SK-N-SH (cell line): ENCODE measurements at regions not wholly inside any gene's neighbourhood (a gene's known extent, or its start where the extent isn't known, plus 50 kb on each side); places are given as distances from the start of the nearest gene placed in this dataset.

Experiments
- CTCF ChIA-PET: fragments of 300-600, 350-600 bp; formaldehyde crosslinking; extraction: SDS; loops from one replicate; lab custom pipeline; 2021; lab: Yijun Ruan, JAX
- POLR2A ChIA-PET: fragments of 350-600 bp; sonication (Branson Sonifier 250); formaldehyde crosslinking; extraction: SDS; loops from one replicate; lab custom pipeline; 2020; ENCODE audit warnings: antibody characterized with exemption, inconsistent platforms; lab: Yijun Ruan, JAX
- DNase-seq: peaks from one replicate; pipeline ENCODE4 v3.0.0; 2012
- H2AFZ ChIP-seq: fragments of 200-600 bp; sonication (generic); 2 replicates; pipeline ENCODE4 v1.8.1; 2016; ENCODE audit warnings: antibody characterized with exemption, mild to moderate bottlenecking, low read depth
- H3F3A ChIP-seq: fragments of 200-600 bp; sonication (generic); replicated peaks from 2 replicates; pipeline ENCODE3; 2016; ENCODE audit warnings: antibody characterized with exemption, mild to moderate bottlenecking; ENCODE audit not compliant: insufficient read depth
- H3K27ac ChIP-seq, 2 experiments: fragments of 200-500 bp in 1 of 2; fragments of 200-600 bp in 1 of 2; sonication (Bioruptor generic) in 1 of 2; sonication (generic), shearing (Covaris generic) in 1 of 2; 2 replicates each; pipeline versions ENCODE4 v1.5.1 to v1.6.1; 2014 to 2016; ENCODE audit warnings: low read depth in 2 of 2, inconsistent platforms in 1 of 2, low read length in 1 of 2, mild to moderate bottlenecking in 1 of 2, mixed read lengths in 1 of 2
- H3K27me3 ChIP-seq: fragments of 200-600 bp; sonication (generic), shearing (Covaris generic); 2 replicates; pipeline ENCODE4 v1.6.1; 2016; ENCODE audit warnings: mixed run types; ENCODE audit not compliant: insufficient read depth
- H3K36me3 ChIP-seq, 2 experiments: fragments of 200-500 bp in 1 of 2; fragments of 200-600 bp in 1 of 2; sonication (Bioruptor generic) in 1 of 2; sonication (generic) in 1 of 2; replicated peaks in 1 of 2; 2 replicates each; pipeline versions ENCODE3 to v1.5.1; 2014 to 2016; ENCODE audit warnings: low read length in 1 of 2, mild to moderate bottlenecking in 1 of 2; ENCODE audit not compliant: insufficient read depth in 2 of 2, control insufficient read depth in 1 of 2
- H3K4me1 ChIP-seq, 2 experiments: fragments of 200-500 bp in 1 of 2; fragments of 200-600 bp in 1 of 2; sonication (Bioruptor generic) in 1 of 2; sonication (generic), shearing (Covaris generic) in 1 of 2; 2 replicates each; pipeline versions ENCODE4 v1.5.1 to v1.6.1; 2014 to 2016; ENCODE audit warnings: low read depth in 1 of 2, low read length in 1 of 2, mixed run types in 1 of 2; ENCODE audit not compliant: insufficient read depth in 2 of 2, control insufficient read depth in 1 of 2
- H3K4me2 ChIP-seq: fragments of 200-600 bp; sonication (generic), shearing (Covaris generic); 2 replicates; pipeline ENCODE4 v1.6.1; 2017; ENCODE audit warnings: mixed run types
- H3K4me3 ChIP-seq, 2 experiments: fragments of 200-500 bp in 1 of 2; fragments of 200-600 bp in 1 of 2; sonication (Bioruptor generic) in 1 of 2; sonication (generic), shearing (Covaris generic) in 1 of 2; 2 replicates each; pipeline versions ENCODE4 v1.5.1 to v1.8.1; 2014 to 2016; ENCODE audit warnings: low read depth in 2 of 2, inconsistent platforms in 1 of 2, low read length in 1 of 2, mild to moderate bottlenecking in 1 of 2, mixed read lengths in 1 of 2, moderate library complexity in 1 of 2
- H3K79me2 ChIP-seq: fragments of 200-600 bp; sonication (generic); 2 replicates; pipeline ENCODE4 v1.8.1; 2017; ENCODE audit warnings: mild to moderate bottlenecking; ENCODE audit not compliant: insufficient read depth
- H3K9ac ChIP-seq: fragments of 200-600 bp; sonication (generic); 2 replicates; pipeline ENCODE4 v1.6.1; 2017; ENCODE audit warnings: mixed run types
- H3K9me2 ChIP-seq: fragments of 200-600 bp; sonication (generic); 2 replicates; pipeline ENCODE4 v1.6.1; 2017; ENCODE audit warnings: mixed run types
- H3K9me3 ChIP-seq: fragments of 200-600 bp; sonication (generic); 2 replicates; pipeline ENCODE4 v1.6.1; 2017; ENCODE audit warnings: mixed run types, mild to moderate bottlenecking, moderate library complexity
- H4K20me1 ChIP-seq: fragments of 200-600 bp; sonication (generic); 2 replicates; pipeline ENCODE4 v1.6.1; 2017; ENCODE audit warnings: mild to moderate bottlenecking, mixed run types; ENCODE audit not compliant: insufficient read depth
- ELF1 ChIP-seq: IDR thresholded peaks from 2 replicates; pipeline ENCODE4 v1.4.0; 2012
- EZH2phosphoT487 ChIP-seq: fragments of 200-600 bp; sonication (generic); IDR thresholded peaks from 2 replicates; pipeline ENCODE4 v1.6.1; 2017; ENCODE audit warnings: low read depth, mixed run types, mild to moderate bottlenecking, antibody characterized with exemption, moderate library complexity, borderline replicate concordance
- FOSL2 ChIP-seq: IDR thresholded peaks from 2 replicates; pipeline ENCODE4 v1.4.0; 2012; ENCODE audit warnings: low read depth, mild to moderate bottlenecking, moderate library complexity, borderline replicate concordance
- FOXM1 ChIP-seq: IDR thresholded peaks from 2 replicates; pipeline ENCODE4 v1.4.0; 2012; ENCODE audit warnings: low read depth, mild to moderate bottlenecking
- GABPA ChIP-seq: IDR thresholded peaks from 2 replicates; pipeline ENCODE4 v1.4.0; 2012; ENCODE audit warnings: low read depth, mild to moderate bottlenecking
- JUND ChIP-seq: IDR thresholded peaks from 2 replicates; pipeline ENCODE4 v1.4.0; 2012
- NRF1 ChIP-seq: IDR thresholded peaks from 2 replicates; pipeline ENCODE4 v1.6.1; 2012; ENCODE audit warnings: low read depth, mild to moderate bottlenecking, low read length
- PBX3 ChIP-seq: IDR thresholded peaks from 2 replicates; pipeline ENCODE4; 2012
- RAD21 ChIP-seq: IDR thresholded peaks from 2 replicates; pipeline ENCODE4 v1.6.1; 2012; ENCODE audit warnings: mild to moderate bottlenecking, low read length
- RCOR1 ChIP-seq: fragments of 150-350 bp; IDR thresholded peaks from 2 replicates; pipeline ENCODE4 v1.6.1; 2017; ENCODE audit warnings: antibody characterized with exemption, low read length
- RFX5 ChIP-seq: IDR thresholded peaks from 2 replicates; pipeline ENCODE4 v1.6.1; 2012; ENCODE audit warnings: mild to moderate bottlenecking, improper control_type of control experiment, low read length
- RXRA ChIP-seq: IDR thresholded peaks from 2 replicates; pipeline ENCODE4 v1.4.0; 2012; ENCODE audit warnings: low read depth, mild to moderate bottlenecking, borderline replicate concordance
- SIN3A ChIP-seq: IDR thresholded peaks from 2 replicates; pipeline ENCODE4 v1.6.1; 2012; ENCODE audit warnings: low read depth, mild to moderate bottlenecking, low read length, moderate library complexity, borderline replicate concordance
- TEAD4 ChIP-seq: IDR thresholded peaks from 2 replicates; pipeline ENCODE4 v1.4.0; 2012; ENCODE audit warnings: mild to moderate bottlenecking, borderline replicate concordance; ENCODE audit not compliant: insufficient read depth
- YY1 ChIP-seq: IDR thresholded peaks from 2 replicates; pipeline ENCODE4 v1.4.0; 2012; ENCODE audit warnings: low read depth, mild to moderate bottlenecking
- WGBS: methylation state at CpG from one replicate; pipeline ENCODE4 v1.1.6; 2017; ENCODE audit warnings: low lambda C conversion rate; 5-methylcytosine and 5-hydroxymethylcytosine counted together
- TF ChIP-seq, protein P1 (sequence below): fragments of 200-600 bp; sonication (generic); IDR thresholded peaks from 2 replicates; pipeline ENCODE4 v1.6.1; 2017; ENCODE audit warnings: antibody characterized with exemption, mild to moderate bottlenecking, moderate library complexity
- TF ChIP-seq, protein P2 (sequence below): IDR thresholded peaks from 2 replicates; pipeline ENCODE4 v1.6.1; 2012; ENCODE audit warnings: mild to moderate bottlenecking, low read depth, low read length, moderate library complexity
- TF ChIP-seq, protein P3 (sequence below): fragments of 150-350 bp; IDR thresholded peaks from 2 replicates; pipeline ENCODE4 v1.6.1; 2017; ENCODE audit warnings: antibody characterized with exemption, low read length, low read depth, borderline replicate concordance

GRCh38 chr6:134797400-134798113 lies 152.3 kb downstream of the ALDH8A1 start:
- Histone ChIP-seq H3K4me1 (no peaks in the 10 kb centered on the region; a peak in 1 of 4 replicates), H3K9me3 (no peaks in the 10 kb centered on the region), H3K9me2 (no peaks in the 10 kb centered on the region), H3F3A (no peaks in the 10 kb centered on the region), H3K4me3 (no peak overlapping the region), H3K27ac (no peak overlapping the region), H3K27me3 (no peaks in the 10 kb centered on the region), H3K4me2 (no peak overlapping the region), H3K79me2 (no peaks in the 10 kb centered on the region), H3K36me3 (no peaks in the 10 kb centered on the region), H2AFZ (no peak overlapping the region), H3K9ac (no peak overlapping the region)
- CTCF ChIA-PET: no interaction called here
- WGBS: 57% methylated on average over 7 of the region's 7 CpGs
- DNase-seq: no peak
- POLR2A ChIA-PET: no interaction called here
- TF ChIP-seq, protein P1, sequence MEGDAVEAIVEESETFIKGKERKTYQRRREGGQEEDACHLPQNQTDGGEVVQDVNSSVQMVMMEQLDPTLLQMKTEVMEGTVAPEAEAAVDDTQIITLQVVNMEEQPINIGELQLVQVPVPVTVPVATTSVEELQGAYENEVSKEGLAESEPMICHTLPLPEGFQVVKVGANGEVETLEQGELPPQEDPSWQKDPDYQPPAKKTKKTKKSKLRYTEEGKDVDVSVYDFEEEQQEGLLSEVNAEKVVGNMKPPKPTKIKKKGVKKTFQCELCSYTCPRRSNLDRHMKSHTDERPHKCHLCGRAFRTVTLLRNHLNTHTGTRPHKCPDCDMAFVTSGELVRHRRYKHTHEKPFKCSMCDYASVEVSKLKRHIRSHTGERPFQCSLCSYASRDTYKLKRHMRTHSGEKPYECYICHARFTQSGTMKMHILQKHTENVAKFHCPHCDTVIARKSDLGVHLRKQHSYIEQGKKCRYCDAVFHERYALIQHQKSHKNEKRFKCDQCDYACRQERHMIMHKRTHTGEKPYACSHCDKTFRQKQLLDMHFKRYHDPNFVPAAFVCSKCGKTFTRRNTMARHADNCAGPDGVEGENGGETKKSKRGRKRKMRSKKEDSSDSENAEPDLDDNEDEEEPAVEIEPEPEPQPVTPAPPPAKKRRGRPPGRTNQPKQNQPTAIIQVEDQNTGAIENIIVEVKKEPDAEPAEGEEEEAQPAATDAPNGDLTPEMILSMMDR: no peak
- TF ChIP-seq, all 33 proteins: peak for 0
- no peaks in the 10 kb centered on the region for H4K20me1 ChIP-seq

DNA sequence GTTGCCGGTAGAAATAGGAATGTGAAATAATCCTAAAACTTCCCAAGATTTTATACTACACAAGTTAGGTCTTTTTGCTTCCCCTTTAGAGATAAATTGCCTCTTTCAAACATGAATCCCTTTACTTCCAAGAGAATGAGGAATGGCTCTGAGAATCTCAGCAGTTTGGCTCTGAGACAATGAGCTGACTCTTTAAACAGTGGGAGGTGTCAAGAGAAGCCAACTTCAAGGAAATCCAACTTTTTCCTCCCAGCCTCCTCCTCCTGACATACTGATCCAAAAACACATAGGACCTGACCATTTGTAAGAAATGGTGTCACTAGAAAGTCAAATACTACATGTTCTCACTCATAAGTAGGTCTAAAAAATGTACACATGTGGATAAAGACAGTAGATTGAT lies 154.2 kb downstream of the ALDH8A1 start:
- CTCF ChIA-PET: no interaction called here
- DNase-seq: no peak
- H3K27me3 ChIP-seq: no peaks in the 10 kb centered on the region
- no peak overlapping the region for H3K9ac ChIP-seq
- H3K36me3 ChIP-seq: no peaks in the 10 kb centered on the region
- no peaks in the 10 kb centered on the region for H3K79me2 ChIP-seq
- H3K4me3 ChIP-seq: no peak overlapping the region
- H3K4me1 ChIP-seq: no peaks in the 10 kb centered on the region; a peak in 1 of 4 replicates
- H3K9me3 ChIP-seq: peaks cover 7% of the 10 kb centered on the region; the same call in 1 of the 2 replicates
- no peaks in the 10 kb centered on the region for H4K20me1 ChIP-seq
- WGBS: 96% methylated on average over 1 of the region's 1 CpG
- no peaks in the 10 kb centered on the region for H3K9me2 ChIP-seq
- H2AFZ ChIP-seq: no peak overlapping the region
- H3F3A ChIP-seq: no peaks in the 10 kb centered on the region
- H3K27ac ChIP-seq: no peak overlapping the region
- H3K4me2 ChIP-seq: no peak overlapping the region
- POLR2A ChIA-PET: no interaction called here
- no peak for TF ChIP-seq EZH2phosphoT487
- TF ChIP-seq RAD21: no peak
- TF ChIP-seq TEAD4: no peak
- TF ChIP-seq RFX5: no peak
- no peak for TF ChIP-seq PBX3
- TF ChIP-seq, protein P1: no peak
- no peak for TF ChIP-seq RCOR1
- TF ChIP-seq SIN3A: no peak
- no peak for TF ChIP-seq JUND
- TF ChIP-seq GABPA: no peak
- TF ChIP-seq ELF1: no peak
- TF ChIP-seq FOXM1: no peak
- TF ChIP-seq FOSL2: no peak
- TF ChIP-seq YY1: no peak
- no peak for TF ChIP-seq NRF1
- TF ChIP-seq, protein P2, sequence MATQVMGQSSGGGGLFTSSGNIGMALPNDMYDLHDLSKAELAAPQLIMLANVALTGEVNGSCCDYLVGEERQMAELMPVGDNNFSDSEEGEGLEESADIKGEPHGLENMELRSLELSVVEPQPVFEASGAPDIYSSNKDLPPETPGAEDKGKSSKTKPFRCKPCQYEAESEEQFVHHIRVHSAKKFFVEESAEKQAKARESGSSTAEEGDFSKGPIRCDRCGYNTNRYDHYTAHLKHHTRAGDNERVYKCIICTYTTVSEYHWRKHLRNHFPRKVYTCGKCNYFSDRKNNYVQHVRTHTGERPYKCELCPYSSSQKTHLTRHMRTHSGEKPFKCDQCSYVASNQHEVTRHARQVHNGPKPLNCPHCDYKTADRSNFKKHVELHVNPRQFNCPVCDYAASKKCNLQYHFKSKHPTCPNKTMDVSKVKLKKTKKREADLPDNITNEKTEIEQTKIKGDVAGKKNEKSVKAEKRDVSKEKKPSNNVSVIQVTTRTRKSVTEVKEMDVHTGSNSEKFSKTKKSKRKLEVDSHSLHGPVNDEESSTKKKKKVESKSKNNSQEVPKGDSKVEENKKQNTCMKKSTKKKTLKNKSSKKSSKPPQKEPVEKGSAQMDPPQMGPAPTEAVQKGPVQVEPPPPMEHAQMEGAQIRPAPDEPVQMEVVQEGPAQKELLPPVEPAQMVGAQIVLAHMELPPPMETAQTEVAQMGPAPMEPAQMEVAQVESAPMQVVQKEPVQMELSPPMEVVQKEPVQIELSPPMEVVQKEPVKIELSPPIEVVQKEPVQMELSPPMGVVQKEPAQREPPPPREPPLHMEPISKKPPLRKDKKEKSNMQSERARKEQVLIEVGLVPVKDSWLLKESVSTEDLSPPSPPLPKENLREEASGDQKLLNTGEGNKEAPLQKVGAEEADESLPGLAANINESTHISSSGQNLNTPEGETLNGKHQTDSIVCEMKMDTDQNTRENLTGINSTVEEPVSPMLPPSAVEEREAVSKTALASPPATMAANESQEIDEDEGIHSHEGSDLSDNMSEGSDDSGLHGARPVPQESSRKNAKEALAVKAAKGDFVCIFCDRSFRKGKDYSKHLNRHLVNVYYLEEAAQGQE: no peak
- no peak for TF ChIP-seq RXRA
- TF ChIP-seq, protein P3, sequence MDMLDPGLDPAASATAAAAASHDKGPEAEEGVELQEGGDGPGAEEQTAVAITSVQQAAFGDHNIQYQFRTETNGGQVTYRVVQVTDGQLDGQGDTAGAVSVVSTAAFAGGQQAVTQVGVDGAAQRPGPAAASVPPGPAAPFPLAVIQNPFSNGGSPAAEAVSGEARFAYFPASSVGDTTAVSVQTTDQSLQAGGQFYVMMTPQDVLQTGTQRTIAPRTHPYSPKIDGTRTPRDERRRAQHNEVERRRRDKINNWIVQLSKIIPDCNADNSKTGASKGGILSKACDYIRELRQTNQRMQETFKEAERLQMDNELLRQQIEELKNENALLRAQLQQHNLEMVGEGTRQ: no peak
